ENCODE measurements at regions not wholly inside any gene's neighbourhood (a gene's known extent, or its start where the extent isn't known, plus 50 kb on each side); places are given as distances from the start of the nearest gene placed in this dataset.
A peak's percentile ranks its signal among the peaks of the same experiment; 100 is the strongest.

DNA sequence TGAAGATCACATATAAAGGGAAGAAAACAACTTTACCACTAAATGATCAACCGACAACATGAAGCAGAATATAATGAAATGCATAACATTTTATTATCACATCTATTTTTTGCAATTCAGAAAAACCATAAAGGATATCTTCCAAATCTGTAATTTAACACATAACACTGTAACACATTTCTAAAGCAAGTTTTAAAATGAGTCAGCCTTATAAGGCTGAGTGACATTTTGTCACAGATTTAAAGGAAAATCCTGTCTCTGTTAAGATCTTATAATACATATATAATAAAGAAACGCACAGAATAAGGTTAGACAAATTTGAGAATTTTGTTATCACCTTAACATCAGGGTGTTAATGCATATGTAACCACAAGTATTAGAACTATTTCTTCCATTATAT is 198.4 kb upstream of the RASA1 start:
- Histone ChIP-seq H3K9ac (ENCODE audit: low read length) (no peak overlapping the region), H4K20me1 (ENCODE audit: control insufficient read depth, insufficient read depth, low read length, poor library complexity, severe bottlenecking) (no peaks in the 10 kb centered on the region), H3K9me3 (ENCODE audit: control extremely low read depth in 1 of 3, control insufficient read depth in 2 of 3, insufficient read depth in 1 of 3, low read length in 2 of 3) (no peaks in the 10 kb centered on the region), H3K27ac (ENCODE audit: low read length in 2 of 2) (no peak overlapping the region), H3K27me3 (replicated peaks in 1 of 4; ENCODE audit: control extremely low read depth in 1 of 4, control insufficient read depth in 3 of 4, insufficient read depth in 4 of 4, low read length in 3 of 4) (no peaks in the 10 kb centered on the region), H3K4me3 (ENCODE audit: control extremely low read depth in 1 of 5, extremely low read depth in 1 of 5, insufficient read depth in 1 of 5, low read depth in 2 of 5, low read length in 4 of 5) (no peak overlapping the region), H3K4me1 (ENCODE audit: control insufficient read depth in 2 of 2, insufficient read depth in 2 of 2, low read length in 2 of 2) (peaks cover 11 to 12% of the 10 kb centered on the region in 2 donors), H3K36me3 (replicated peaks in 1 of 2; ENCODE audit: control extremely low read depth in 1 of 2, control insufficient read depth in 1 of 2, extremely low read depth in 1 of 2, insufficient read depth in 2 of 2, low read length in 1 of 2) (no peaks in the 10 kb centered on the region), H3K79me2 (ENCODE audit: control insufficient read depth, insufficient read depth, low read length) (no peaks in the 10 kb centered on the region), H3K4me2 (replicated peaks; ENCODE audit: low read depth, low read length, poor library complexity, severe bottlenecking) (no peak overlapping the region), H2AFZ (ENCODE audit: insufficient read depth, low read depth, low read length, poor library complexity, severe bottlenecking) (peak overlapping the region; percentile 20)
- intact Hi-C loops (cut with micrococcal nuclease): no loop called here
- no peaks in the 10 kb centered on the region for H3K27me3 Mint-ChIP-seq
- CTCF ChIA-PET: interaction anchor here (0.7 to 3.3 kb wide), 10 partner anchors 8 to 341 kb away, joined by 3 to 62 read pairs (median 3); no protein-coding TSS in a partner anchor
- no peak overlapping the region for H3K4me3 Mint-ChIP-seq
- no peaks in the 10 kb centered on the region for H3K9me3 Mint-ChIP-seq (ENCODE audit: insufficient read depth)
- no peak for DNase-seq
- POLR2A ChIA-PET: no interaction called here
- WGBS (ENCODE audit: insufficient coverage): no CpG with 5 or more reads among the region's 2 CpGs
- no peak overlapping the region for H3K27ac Mint-ChIP-seq
- ATAC-seq (ENCODE audit: low read depth): no peak
- peaks cover 16% of the 10 kb centered on the region for H3K4me1 Mint-ChIP-seq
- TF ChIP-seq EZH2 (IDR thresholded peaks at IDR 0.05; ENCODE audit: borderline replicate concordance, insufficient read depth, low read depth, low read length, poor library complexity, severe bottlenecking): no peak
- TF ChIP-seq, protein P1, sequence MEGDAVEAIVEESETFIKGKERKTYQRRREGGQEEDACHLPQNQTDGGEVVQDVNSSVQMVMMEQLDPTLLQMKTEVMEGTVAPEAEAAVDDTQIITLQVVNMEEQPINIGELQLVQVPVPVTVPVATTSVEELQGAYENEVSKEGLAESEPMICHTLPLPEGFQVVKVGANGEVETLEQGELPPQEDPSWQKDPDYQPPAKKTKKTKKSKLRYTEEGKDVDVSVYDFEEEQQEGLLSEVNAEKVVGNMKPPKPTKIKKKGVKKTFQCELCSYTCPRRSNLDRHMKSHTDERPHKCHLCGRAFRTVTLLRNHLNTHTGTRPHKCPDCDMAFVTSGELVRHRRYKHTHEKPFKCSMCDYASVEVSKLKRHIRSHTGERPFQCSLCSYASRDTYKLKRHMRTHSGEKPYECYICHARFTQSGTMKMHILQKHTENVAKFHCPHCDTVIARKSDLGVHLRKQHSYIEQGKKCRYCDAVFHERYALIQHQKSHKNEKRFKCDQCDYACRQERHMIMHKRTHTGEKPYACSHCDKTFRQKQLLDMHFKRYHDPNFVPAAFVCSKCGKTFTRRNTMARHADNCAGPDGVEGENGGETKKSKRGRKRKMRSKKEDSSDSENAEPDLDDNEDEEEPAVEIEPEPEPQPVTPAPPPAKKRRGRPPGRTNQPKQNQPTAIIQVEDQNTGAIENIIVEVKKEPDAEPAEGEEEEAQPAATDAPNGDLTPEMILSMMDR (IDR thresholded peaks at IDR 0.05): no peak

DNA sequence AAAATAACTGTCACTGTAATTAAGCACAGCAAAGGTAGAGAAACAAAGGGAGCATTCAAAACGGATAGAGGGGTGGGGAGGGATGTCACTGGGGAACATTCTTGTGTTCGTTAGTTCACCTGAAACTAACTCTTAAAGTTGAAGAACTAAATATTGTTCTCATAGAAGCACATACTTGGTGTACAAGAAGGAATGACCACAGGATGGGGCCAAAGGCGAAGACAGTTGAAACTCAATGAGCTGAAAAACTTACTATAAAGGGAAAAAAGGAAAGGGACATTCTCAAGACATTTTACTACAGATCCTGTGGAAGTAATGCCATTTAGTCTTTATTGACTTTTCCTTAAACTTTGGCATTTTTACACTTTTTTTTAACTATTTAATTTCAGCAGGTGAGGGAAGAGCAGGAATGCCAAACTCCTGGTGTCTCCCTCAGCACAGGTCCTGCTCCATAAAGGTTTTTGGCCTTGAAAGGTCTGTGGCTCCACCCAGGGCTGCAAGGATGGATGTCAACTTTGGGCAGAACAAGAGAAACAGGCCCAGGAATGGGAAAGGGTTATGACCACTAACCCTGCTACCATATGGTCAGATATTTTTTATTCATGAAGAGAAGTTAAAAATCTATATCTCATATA is 197.6 kb upstream of the RASA1 start:
- Histone ChIP-seq H3K4me2 (replicated peaks; ENCODE audit: low read depth, low read length, poor library complexity, severe bottlenecking) (no peak overlapping the region), H3K9ac (ENCODE audit: low read length) (no peak overlapping the region), H3K79me2 (ENCODE audit: control insufficient read depth, insufficient read depth, low read length) (no peaks in the 10 kb centered on the region), H4K20me1 (ENCODE audit: control insufficient read depth, insufficient read depth, low read length, poor library complexity, severe bottlenecking) (no peaks in the 10 kb centered on the region), H2AFZ (ENCODE audit: insufficient read depth, low read depth, low read length, poor library complexity, severe bottlenecking) (peak overlapping the region; percentile 20), H3K4me3 (ENCODE audit: control extremely low read depth in 1 of 5, extremely low read depth in 1 of 5, insufficient read depth in 1 of 5, low read depth in 2 of 5, low read length in 4 of 5) (no peak overlapping the region), H3K27me3 (replicated peaks in 1 of 4; ENCODE audit: control extremely low read depth in 1 of 4, control insufficient read depth in 3 of 4, insufficient read depth in 4 of 4, low read length in 3 of 4) (no peaks in the 10 kb centered on the region), H3K9me3 (ENCODE audit: control extremely low read depth in 1 of 3, control insufficient read depth in 2 of 3, insufficient read depth in 1 of 3, low read length in 2 of 3) (no peaks in the 10 kb centered on the region), H3K27ac (ENCODE audit: low read length in 2 of 2) (no peak overlapping the region), H3K36me3 (replicated peaks in 1 of 2; ENCODE audit: control extremely low read depth in 1 of 2, control insufficient read depth in 1 of 2, extremely low read depth in 1 of 2, insufficient read depth in 2 of 2, low read length in 1 of 2) (no peaks in the 10 kb centered on the region), H3K4me1 (ENCODE audit: control insufficient read depth in 2 of 2, insufficient read depth in 2 of 2, low read length in 2 of 2) (peaks cover 19% of the 10 kb centered on the region in 2 donors)
- intact Hi-C loops (cut with micrococcal nuclease): loop anchor here (1.0 to 10.0 kb wide), 2 partner anchors 330 to 455 kb away; partner anchors contain the start of gene COX7C
- peaks cover 24% of the 10 kb centered on the region for H3K4me1 Mint-ChIP-seq
- ATAC-seq (ENCODE audit: low read depth) (peak; percentile 49), DNase-seq (peak; percentile 48)
- no peak overlapping the region for H3K27ac Mint-ChIP-seq
- no peaks in the 10 kb centered on the region for H3K9me3 Mint-ChIP-seq (ENCODE audit: insufficient read depth)
- no peaks in the 10 kb centered on the region for H3K27me3 Mint-ChIP-seq
- H3K4me3 Mint-ChIP-seq: no peak overlapping the region
- CTCF ChIA-PET: interaction anchor here (0.7 to 3.3 kb wide), 21 partner anchors 9 to 340 kb away, joined by 3 to 62 read pairs (median 3); no protein-coding TSS in a partner anchor
- WGBS (ENCODE audit: insufficient coverage): no CpG with 5 or more reads among the region's 3 CpGs
- TF ChIP-seq, protein P1 (IDR thresholded peaks at IDR 0.05): peak; percentile 40
- no peak for TF ChIP-seq EZH2 (IDR thresholded peaks at IDR 0.05; ENCODE audit: borderline replicate concordance, insufficient read depth, low read depth, low read length, poor library complexity, severe bottlenecking)
- POLR2A ChIA-PET: no interaction called here

Measured in B cell (primary cell).